ENCODE measurements at regions not wholly inside any gene's neighbourhood (a gene's known extent, or its start where the extent isn't known, plus 50 kb on each side); places are given as distances from the start of the nearest gene placed in this dataset.

DNA sequence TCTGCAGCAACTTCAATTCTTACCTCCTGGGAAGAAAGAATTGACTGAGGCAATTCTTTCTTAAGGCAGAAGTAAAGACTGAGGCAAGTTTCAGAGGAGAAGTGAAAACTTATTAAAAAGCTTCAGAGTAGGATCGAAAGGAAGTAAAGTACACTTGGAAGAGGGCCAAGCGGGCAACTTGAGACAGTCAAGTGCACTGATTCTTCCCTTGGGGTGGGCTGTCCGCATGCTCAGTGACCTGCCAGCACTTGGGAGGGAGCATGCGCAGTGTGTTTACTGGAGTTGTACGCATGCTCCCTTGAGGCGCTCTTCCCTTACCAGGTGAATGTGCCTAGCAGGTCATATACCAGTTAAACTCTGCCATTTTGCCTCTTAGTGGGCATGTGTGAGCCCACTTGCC, 55.3 kb upstream of the NBPF3 start:
- Histone ChIP-seq H3K9ac (ENCODE audit: low read depth, low read length) (no peak overlapping the region), H2BK5ac (ENCODE audit: low read depth, low read length, poor library complexity, severe bottlenecking) (no peak overlapping the region), H3K27ac (ENCODE audit: insufficient read depth, low read length) (no peak overlapping the region), H3K36me3 (ENCODE audit: control insufficient read depth, insufficient read depth, low read length) (no peaks in the 10 kb centered on the region), H2AK9ac (replicated peaks; ENCODE audit: low read depth, low read length, poor library complexity) (no peak overlapping the region), H4K5ac (ENCODE audit: low read depth, low read length) (no peak overlapping the region), H3K4me2 (ENCODE audit: low read depth, low read length) (no peak overlapping the region), H3K9me3 (ENCODE audit: control insufficient read depth, insufficient read depth, low read length) (peaks cover 15% of the 10 kb centered on the region), H2AK5ac (ENCODE audit: low read depth, low read length) (no peak overlapping the region), H3K4me1 (ENCODE audit: control insufficient read depth, insufficient read depth, low read length) (no peaks in the 10 kb centered on the region), H2BK120ac (ENCODE audit: low read depth, low read length) (no peak overlapping the region), H4K91ac (ENCODE audit: insufficient read depth, low read depth, low read length) (no peak overlapping the region), H4K8ac (ENCODE audit: low read depth in 2 of 2, low read length in 2 of 2) (no peak overlapping the region), H2BK15ac (ENCODE audit: low read depth, low read length) (no peak overlapping the region), H3K79me1 (ENCODE audit: low read depth in 1 of 2, low read length in 2 of 2) (no peaks in the 10 kb centered on the region), H3K23ac (ENCODE audit: low read depth, low read length) (no peak overlapping the region), H4K20me1 (ENCODE audit: insufficient read depth, low read length) (no peaks in the 10 kb centered on the region), H3K18ac (ENCODE audit: low read depth, low read length) (no peak overlapping the region), H2BK20ac (ENCODE audit: low read depth, low read length) (no peak overlapping the region), H3K9me1 (ENCODE audit: insufficient read depth, low read length) (no peaks in the 10 kb centered on the region), H3K14ac (replicated peaks; ENCODE audit: low read depth, low read length) (no peak overlapping the region), H3K4me3 (ENCODE audit: insufficient read depth, low read depth, low read length) (no peak overlapping the region), H3K56ac (ENCODE audit: extremely low read depth, insufficient read depth, low read length) (no peak overlapping the region), H3K4ac (ENCODE audit: low read depth, low read length) (no peak overlapping the region), H3K27me3 (ENCODE audit: control insufficient read depth, insufficient read depth, low read length) (peaks cover 35% of the 10 kb centered on the region), H2AFZ (replicated peaks; ENCODE audit: low read length, poor library complexity) (no peak overlapping the region)
- ATAC-seq (ENCODE audit: low read depth) (no peak), DNase-seq (no peak)
- intact Hi-C loops (cut with micrococcal nuclease) (no loop called here), dilution Hi-C loops (cut with HindIII; ENCODE audit: low sequenced_read_pairs, unreplicated experiment) (no loop called here), in situ Hi-C loops (cut with MboI; ENCODE audit: low sequenced_read_pairs) (no loop called here)
- CTCF ChIA-PET, result no interaction called here
- POLR2A ChIA-PET (ENCODE audit: unreplicated experiment), result no interaction called here
- no TSS peak for BruUV-seq (replicated peaks)
- WGBS, 2 experiments (ENCODE audit: extremely low coverage in 2 of 2, insufficient read length in 1 of 2), result 54% methylated on average over 2 of the region's 6 CpGs; no CpG with 5 or more reads in 1 of the 2 experiments
- no peak for TF ChIP-seq SMC3 (IDR thresholded peaks at IDR 0.05; ENCODE audit: low read depth, low read length)
- TF ChIP-seq CHD1 (IDR thresholded peaks at IDR 0.05; ENCODE audit: low read depth, low read length), result no peak
- TF ChIP-seq NFE2L2 (IDR thresholded peaks at IDR 0.05; ENCODE audit: low read depth, low read length), result no peak
- TF ChIP-seq MAFK (IDR thresholded peaks at IDR 0.05; ENCODE audit: low read depth, low read length), result no peak
- no peak for TF ChIP-seq FOS (IDR thresholded peaks at IDR 0.05; ENCODE audit: low read depth, low read length)

All from IMR-90 (cell line).